ENCODE measurements at regions not wholly inside any gene's neighbourhood (a gene's known extent, or its start where the extent isn't known, plus 50 kb on each side); places are given as distances from the start of the nearest gene placed in this dataset.

- no peak for DNase-seq
These were observed 57.7 kb upstream of the MAML3 start for GRCh38 chr4:140211693-140212092.

- DNase-seq: no peak
These were observed 57.2 kb upstream of the MAML3 start for GRCh38 chr4:140211161-140211560.

- DNase-seq: no peak
These were observed 54.9 kb upstream of the MAML3 start for GRCh38 chr4:140208921-140209320.

All from CD4-positive, alpha-beta T cell treated with Interleukin-4 for 1 hour (primary cell).